ENCODE measurements at regions not wholly inside any gene's neighbourhood (a gene's known extent, or its start where the extent isn't known, plus 50 kb on each side); places are given as distances from the start of the nearest gene placed in this dataset.
A peak's percentile ranks its signal among the peaks of the same experiment; 100 is the strongest.

GRCh38 chr14:34222122-34222521 lies 239.9 kb downstream of the SPTSSA start:
- 14% methylated on average over 3 of the region's 3 CpGs for WGBS (ENCODE audit: low lambda C conversion rate)
- ATAC-seq (no peak), FAIRE-seq (no peak), DNase-seq (ENCODE audit: low spot score) (no peak)
- Histone ChIP-seq H3K4me3 (replicated peaks in 1 of 3; ENCODE audit: insufficient read depth in 1 of 3, low read depth in 2 of 3, low read length in 3 of 3) (no peak overlapping the region), H2AFZ (ENCODE audit: low read length) (no peak overlapping the region), H3K27ac (ENCODE audit: extremely low read length, insufficient read depth, low read length) (no peak overlapping the region), H3K27me3 (ENCODE audit: control insufficient read depth in 1 of 2, insufficient read depth in 2 of 2, low read length in 2 of 2) (peaks cover 0 to 3% of the 10 kb centered on the region in 2 experiments; a peak in 1 of 5 replicates), H3K4me2 (ENCODE audit: low read depth, low read length) (no peak overlapping the region), H3K79me2 (ENCODE audit: insufficient read depth, low read length) (no peaks in the 10 kb centered on the region), H4K20me1 (ENCODE audit: insufficient read depth, low read length) (no peaks in the 10 kb centered on the region), H3K9ac (ENCODE audit: insufficient read depth, low read depth, low read length) (no peak overlapping the region), H3K4me1 (ENCODE audit: insufficient read depth, low read length) (peaks cover 11% of the 10 kb centered on the region), H3K9me3 (ENCODE audit: low read length) (no peaks in the 10 kb centered on the region), H3K36me3 (replicated peaks in 1 of 2; ENCODE audit: control insufficient read depth in 1 of 2, insufficient read depth in 2 of 2, low read length in 2 of 2) (no peaks in the 10 kb centered on the region)
- no TSS peak for BruUV-seq (replicated peaks)
- CTCF ChIA-PET (ENCODE audit: low intra/inter-chr PET ratio, low total read pairs): no interaction called here
- in situ Hi-C loops (cut with HindIII; ENCODE audit: extremely low pct_ligation_motif_present, low pct_unique_long_range_greater_than_20kb): no loop called here
- POLR2A ChIA-PET: no interaction called here
- intact Hi-C loops (cut with micrococcal nuclease; ENCODE audit: unreplicated experiment): no loop called here
- TF ChIP-seq ZNF704 (CRISPR knock-in tag; IDR thresholded peaks at IDR 0.05; ENCODE audit: borderline replicate concordance) (no peak), SP4 (CRISPR knock-in tag; IDR thresholded peaks at IDR 0.05) (no peak), CENPT (CRISPR knock-in tag; IDR thresholded peaks at IDR 0.05; ENCODE audit: low read depth) (no peak), ZFYVE20 (CRISPR knock-in tag; IDR thresholded peaks at IDR 0.05; ENCODE audit: borderline replicate concordance, low read depth) (no peak), SRSF9 (IDR thresholded peaks at IDR 0.05; ENCODE audit: borderline replicate concordance, insufficient read depth, low read depth, low read length, poor library complexity, severe bottlenecking) (no peak), ARID3A (IDR thresholded peaks at IDR 0.05; ENCODE audit: low read depth, low read length) (peak; percentile 39; the same call in 1 of the 2 replicates), RBAK (CRISPR knock-in tag; IDR thresholded peaks at IDR 0.05) (no peak), ZBTB20 (CRISPR knock-in tag; IDR thresholded peaks at IDR 0.05; ENCODE audit: borderline replicate concordance, low read depth) (no peak), CBX1 (IDR thresholded peaks at IDR 0.05; ENCODE audit: low read depth) (no peak), FOXJ3 (CRISPR knock-in tag; IDR thresholded peaks at IDR 0.05; ENCODE audit: borderline replicate concordance) (0 out of 2 replicates have a peak, but pooled peaks have one; percentile 21), AHDC1 (CRISPR knock-in tag; IDR thresholded peaks at IDR 0.05; ENCODE audit: borderline replicate concordance) (0 out of 2 replicates have a peak, but pooled peaks have one; percentile 11), GATAD2A (CRISPR knock-in tag; IDR thresholded peaks at IDR 0.05) (0 out of 2 replicates have a peak, but pooled peaks have one; percentile 12), ZNF432 (CRISPR knock-in tag; IDR thresholded peaks at IDR 0.05; ENCODE audit: borderline replicate concordance) (no peak), HDAC1 (CRISPR knock-in tag; IDR thresholded peaks at IDR 0.05) (no peak), CHCHD3 (CRISPR knock-in tag; IDR thresholded peaks at IDR 0.05) (no peak), ZSCAN31 (CRISPR knock-in tag; IDR thresholded peaks at IDR 0.05; ENCODE audit: low read depth) (no peak), NCOR1 (IDR thresholded peaks at IDR 0.05; ENCODE audit: borderline replicate concordance, low read length) (no peak), HMG20B (CRISPR knock-in tag; conservative IDR thresholded peaks at IDR 0.05) (no peak)

Measured in HepG2 (cell line).